GM21423 (cell line): ENCODE measurements at regions not wholly inside any gene's neighbourhood (a gene's known extent, or its start where the extent isn't known, plus 50 kb on each side); places are given as distances from the start of the nearest gene placed in this dataset.
"Not testable (repeated sequence)": the region's sequence is repeated elsewhere in the genome, so short reads cannot be mapped to it uniquely, and the experiment has no call there.

Source experiments
- ATAC-seq: cut with Tn5 transposase; IDR thresholded peaks from one replicate; pipeline ENCODE4 v1.9.1; 2021; ENCODE audit warnings: mild to moderate bottlenecking, moderate library complexity; ENCODE audit not compliant: unreplicated experiment

- ATAC-seq: no peak
Observed at GRCh38 chr14:105941226-105942166, 415.1 kb downstream of the TMEM121 start.

- ATAC-seq: not testable (repeated sequence)
Observed at GRCh38 chr14:105942725-105943124, 416.3 kb downstream of the TMEM121 start.

DNA sequence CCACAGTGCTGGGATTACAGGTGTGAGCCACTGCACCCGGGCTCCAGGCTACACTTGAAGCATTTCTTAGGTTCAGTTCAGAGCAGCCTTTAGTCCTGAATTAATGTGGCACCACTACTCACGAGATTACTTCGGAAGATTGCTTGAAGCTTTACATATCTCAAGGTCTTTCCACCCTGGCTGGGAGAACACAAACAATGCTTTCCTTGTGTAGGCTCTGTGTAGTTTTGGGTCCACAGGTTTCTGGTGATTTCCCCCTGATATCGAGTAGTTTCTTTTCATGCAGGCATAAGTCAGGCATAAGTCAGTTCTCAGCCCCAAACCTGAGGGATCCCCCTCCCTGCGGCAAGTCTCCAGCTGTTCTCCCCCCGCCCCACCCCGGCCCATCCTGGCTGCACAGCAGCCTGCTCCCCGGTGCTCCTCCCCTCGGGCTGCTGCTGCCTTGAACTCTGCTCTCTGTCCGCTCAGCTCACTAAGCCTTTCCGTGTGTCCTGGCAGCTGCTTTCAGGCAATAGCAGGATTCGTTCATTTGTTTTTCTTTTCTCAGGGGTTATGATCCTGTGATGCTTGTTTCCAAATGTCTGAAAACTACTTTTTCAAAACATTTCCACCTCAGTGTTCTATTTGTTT is 417.7 kb downstream of the TMEM121 start:
- no peak for ATAC-seq

- no peak for ATAC-seq
Observed at GRCh38 chr14:105944632-105945610, 418.5 kb downstream of the TMEM121 start.

DNA sequence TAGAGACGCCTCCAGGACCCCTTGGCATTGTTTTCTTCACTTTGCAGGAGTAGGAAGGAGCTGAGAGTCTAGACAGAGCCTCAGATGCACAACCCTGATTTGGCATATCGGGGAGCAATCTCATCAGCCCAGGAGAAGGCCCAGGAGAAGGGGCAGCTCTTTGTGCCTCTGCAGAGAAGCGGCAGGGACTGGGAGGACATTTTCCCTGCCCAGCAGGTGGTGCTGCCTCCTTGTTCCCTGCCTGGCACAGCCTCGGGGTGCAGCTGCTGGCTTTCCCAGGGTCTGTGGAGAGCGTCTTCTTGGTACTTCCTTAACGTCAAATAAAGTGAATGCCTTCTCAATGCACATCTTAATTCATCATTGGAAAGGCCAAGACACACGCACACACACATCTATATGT is 419.5 kb downstream of the TMEM121 start:
- no peak for ATAC-seq

GRCh38 chr14:105947599-105947998 is 421.2 kb downstream of the TMEM121 start:
- no peak for ATAC-seq

- not testable (repeated sequence) for ATAC-seq
Observed at GRCh38 chr14:105948955-105949354, 422.6 kb downstream of the TMEM121 start.

DNA sequence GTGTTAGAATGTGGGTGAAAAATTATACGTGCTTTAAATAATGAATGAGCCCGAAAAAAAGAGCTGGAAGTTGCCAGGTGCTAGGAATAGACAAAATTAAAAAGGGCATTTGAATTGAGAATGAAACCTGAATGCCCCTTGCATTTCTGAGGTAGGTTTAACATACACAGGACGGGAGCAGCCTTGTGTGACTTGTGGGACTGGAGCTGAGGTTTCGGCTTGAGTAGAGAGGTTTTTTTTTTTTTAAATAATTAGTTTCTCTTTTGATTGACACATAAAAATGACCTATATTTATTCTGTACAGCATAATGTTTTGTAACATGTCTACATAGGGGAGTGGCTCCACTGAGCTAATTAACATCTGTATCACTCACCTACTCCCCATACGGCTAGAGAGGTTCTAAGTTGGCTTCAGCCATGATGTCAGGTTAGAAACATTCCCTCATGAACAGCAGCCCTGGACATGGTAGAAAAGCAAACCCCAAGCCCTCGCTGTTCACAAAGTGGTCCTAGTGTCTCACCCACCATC is 424.0 kb downstream of the TMEM121 start:
- not testable (repeated sequence) for ATAC-seq

DNA sequence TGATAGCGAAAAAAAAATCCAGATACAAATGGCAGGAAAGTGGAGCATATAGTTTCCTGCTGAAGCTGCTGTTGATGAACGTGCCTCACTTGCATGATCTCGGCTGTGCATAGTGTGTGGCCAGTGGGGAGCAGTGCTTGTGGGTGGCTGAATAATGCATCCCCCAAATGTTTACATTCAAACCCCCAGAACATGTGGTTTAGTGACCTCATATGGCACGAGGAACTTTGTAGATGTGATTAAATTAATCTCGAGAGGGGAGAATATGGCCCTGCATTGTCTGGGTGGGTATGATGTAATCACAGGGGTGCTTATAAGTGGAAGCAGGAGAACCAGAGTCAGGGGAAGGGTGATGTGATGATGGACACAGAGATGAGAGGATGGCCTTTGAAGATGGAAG is 425.0 kb downstream of the TMEM121 start:
- ATAC-seq: no peak

GRCh38 chr14:105952222-105952621 is 425.8 kb downstream of the TMEM121 start:
- ATAC-seq: no peak

GRCh38 chr14:105952826-105953225 is 426.4 kb downstream of the TMEM121 start:
- no peak for ATAC-seq

DNA sequence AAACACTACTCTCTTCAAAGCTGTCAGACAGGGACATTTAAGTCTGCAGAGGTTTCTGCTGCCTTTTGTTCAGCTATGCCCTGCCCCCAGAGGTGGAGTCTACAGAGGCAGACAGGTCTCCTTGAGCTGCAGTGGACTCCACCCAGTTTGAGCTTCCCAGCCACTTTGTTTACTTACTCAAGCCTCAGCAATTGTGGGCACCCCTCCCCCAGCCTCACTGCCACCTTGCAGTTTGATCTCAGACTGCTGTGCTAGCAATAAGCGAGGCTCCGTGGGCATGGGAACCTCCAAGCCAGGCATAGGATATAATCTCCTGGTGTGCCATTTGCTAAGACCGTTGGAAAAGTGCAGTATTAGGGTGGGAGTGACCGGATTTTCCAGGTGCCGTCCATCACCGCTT is 435.2 kb downstream of the TMEM121 start:
- not testable (repeated sequence) for ATAC-seq

GRCh38 chr14:105962532-105962931 is 436.1 kb downstream of the TMEM121 start:
- no peak for ATAC-seq

DNA sequence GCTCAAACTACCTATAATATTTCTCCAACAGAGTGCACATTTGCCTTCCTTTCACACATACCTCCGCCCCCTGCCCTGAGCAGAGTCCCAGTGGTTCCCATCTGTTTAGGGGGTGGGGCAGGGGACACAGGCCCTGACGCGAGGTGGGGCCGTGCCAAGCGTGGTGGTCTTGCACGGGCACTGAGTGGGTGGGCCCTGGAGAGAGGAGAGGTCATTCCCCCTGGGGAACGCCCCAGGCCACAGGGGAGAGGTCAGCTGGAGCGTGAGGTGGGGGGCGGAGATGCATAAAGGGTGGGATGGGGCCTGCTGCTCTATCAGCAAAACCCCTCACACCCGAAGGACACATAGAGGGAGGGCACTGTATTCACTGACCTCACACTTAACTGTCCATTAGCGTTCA is 441.9 kb downstream of the TMEM121 start:
- no peak for ATAC-seq

DNA sequence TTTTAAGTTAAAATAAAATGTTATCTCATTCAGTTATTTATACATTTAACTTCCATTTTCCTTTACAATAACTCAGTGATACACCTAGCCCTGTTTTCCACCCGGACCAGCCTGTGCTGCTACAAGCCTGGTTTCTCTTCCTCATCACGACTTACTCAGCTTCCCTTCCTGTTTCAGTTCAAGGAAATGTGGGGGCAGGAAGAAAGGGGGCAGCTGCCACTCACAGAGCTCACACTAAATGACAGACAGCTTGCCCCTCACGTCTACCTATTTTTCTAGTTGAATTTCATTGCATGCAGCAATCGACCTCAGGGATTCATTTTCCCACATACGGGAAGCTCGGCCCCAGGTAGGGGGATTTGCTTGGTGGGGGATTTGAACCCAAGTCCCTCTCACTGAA is 442.6 kb downstream of the TMEM121 start:
- ATAC-seq: not testable (repeated sequence)

- not testable (repeated sequence) for ATAC-seq
Observed at GRCh38 chr14:105970821-105971220, 444.4 kb downstream of the TMEM121 start.

- no peak for ATAC-seq
Observed at GRCh38 chr14:105971593-105972500, 445.5 kb downstream of the TMEM121 start.

GRCh38 chr14:105974902-105975301 is 448.5 kb downstream of the TMEM121 start:
- ATAC-seq: no peak

DNA sequence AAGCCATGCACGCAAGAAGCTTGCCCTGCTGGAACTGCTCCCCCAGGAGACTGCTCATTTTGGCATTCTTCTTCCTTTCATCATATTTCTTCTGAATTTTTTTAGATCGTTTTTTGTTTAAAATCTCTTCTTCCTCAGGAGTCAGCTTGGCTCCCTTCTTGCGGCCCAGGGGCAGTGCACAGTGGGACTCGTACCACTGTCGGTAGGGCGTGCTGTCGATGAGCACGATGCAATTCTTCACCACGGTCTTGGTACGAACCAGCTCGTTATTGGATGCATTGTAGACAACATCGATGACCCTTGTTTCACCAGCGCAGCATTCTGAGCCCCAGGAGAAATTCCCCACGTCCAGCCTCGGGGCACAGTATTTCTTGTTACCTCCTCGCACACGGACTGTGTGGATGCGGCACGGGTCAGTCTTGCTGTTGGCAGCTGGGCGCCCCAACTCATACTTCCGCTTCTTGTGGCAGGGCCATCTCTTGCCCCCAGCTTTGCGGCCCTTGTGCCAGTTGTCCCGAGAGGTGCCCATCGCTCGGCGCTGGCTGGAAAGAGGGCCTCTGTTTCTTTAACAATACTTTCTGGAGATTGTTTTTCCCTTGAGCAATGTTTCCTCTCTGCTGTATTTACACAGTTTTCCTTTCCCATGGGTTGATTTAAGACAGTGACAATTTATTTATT is 452.4 kb downstream of the TMEM121 start:
- no peak for ATAC-seq
